HL-60/S4 treated with retinoic acid at 250 ng/mL for 4 days and 3 days (cell line): ENCODE measurements at regions not wholly inside any gene's neighbourhood (a gene's known extent, or its start where the extent isn't known, plus 50 kb on each side); places are given as distances from the start of the nearest gene placed in this dataset.

Experiments
- in situ Hi-C: fragments of 300-500 bp; cut with MboI; formaldehyde crosslinking; loops from 2 replicates; pipeline ENCODE4 v1.7.0; 2022; ENCODE audit warnings: low sequenced_read_pairs

DNA sequence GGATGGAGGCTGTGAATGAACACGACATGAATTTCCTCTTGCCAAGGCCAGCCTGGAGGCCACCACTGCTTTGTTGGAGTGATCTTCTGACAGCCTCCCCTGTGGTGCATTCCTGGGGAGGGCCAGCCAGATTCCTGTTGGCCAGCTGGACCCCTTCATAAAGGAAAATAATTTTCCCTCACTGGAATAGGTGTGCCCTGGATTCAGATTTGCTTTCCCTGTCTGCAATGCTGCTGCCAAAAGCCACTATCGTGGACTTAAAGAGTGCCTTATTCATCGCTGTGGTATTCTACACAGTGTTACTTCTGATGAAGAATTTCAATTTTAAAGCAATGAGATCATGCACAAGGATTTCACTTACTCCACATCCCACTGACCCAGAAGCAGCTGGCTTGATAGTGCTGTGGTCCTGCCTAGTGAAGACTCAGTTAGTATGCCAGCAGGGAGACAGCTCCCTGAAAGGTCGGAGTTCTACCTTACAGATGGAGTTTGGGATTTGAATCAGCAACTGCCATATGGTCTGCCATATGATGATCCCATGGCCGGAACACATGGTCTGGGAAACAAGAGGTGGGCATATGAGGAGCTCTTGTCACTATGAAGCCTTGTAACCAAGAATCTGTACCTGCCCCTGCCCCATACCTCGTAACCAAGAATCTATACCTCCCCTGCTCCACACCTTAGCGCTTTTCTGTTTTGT lies 145.2 kb downstream of the KLF13 start:
- in situ Hi-C loops = no loop called here

DNA sequence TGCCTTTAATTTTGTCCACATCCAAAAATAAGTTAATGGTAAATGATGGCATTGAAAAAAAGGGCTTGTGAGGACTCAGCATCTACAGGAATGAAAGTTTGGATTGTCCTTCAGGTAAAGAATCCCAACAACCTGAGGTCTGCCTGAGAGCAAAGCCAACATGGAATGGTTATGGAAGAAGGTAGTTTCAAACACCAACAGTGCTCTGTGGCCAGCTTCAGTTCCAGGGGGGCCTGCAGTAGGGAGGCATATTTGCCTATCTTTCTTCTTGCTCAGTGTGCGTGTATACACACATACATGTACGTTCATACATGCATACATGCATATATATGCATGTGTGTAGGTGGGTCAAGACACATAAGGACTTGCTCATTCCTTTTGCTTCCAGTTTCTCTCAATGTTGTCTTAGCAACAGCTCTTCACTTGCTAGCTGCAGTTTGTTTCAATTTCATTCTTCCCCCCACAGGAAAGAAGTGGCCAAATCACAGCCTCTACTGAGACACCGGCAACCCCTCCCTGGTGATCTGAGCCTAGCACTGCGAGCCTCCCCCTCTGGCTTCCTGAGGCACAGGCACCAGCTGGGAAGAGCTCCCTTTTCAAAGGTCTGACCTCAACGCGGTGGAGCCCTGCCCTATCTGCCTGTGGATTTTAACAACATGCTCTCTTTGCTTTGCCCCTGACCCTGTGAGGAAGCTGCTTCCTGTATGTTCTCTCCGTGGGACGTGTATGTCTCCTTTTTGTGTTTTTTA lies 146.2 kb downstream of the KLF13 start:
- in situ Hi-C loops = no loop called here

DNA sequence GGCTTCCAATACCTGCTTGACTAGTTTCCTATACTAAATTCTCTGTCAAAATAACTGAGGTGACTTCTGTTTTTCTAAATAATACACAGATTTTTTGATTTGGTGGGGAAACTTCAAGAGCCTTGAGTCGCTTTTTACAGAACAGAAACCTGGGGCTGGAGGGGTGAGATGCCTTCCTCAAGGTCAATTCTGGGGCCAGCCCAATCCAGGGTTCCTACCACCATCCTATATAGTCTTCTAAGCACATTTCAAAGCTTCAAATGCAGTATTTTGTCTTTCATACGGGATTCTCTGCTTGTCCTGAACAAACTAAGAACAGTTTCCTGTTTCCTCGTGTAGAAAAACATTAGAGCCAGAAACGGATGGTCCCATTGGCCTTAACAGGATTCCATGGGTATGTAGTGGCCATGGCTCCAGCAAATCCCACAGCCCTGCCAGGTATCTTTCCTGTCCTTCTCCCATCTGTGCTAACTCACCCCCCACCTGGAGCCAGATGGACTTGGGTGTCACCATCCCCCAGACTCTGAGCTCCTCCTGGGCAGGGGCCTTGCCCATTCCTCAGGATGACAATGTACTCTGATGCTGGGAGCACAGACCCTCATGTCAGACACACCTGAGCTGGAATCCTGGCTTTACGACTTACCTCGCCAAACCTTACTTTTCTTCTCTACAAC lies 146.9 kb downstream of the KLF13 start:
- in situ Hi-C loops = no loop called here

DNA sequence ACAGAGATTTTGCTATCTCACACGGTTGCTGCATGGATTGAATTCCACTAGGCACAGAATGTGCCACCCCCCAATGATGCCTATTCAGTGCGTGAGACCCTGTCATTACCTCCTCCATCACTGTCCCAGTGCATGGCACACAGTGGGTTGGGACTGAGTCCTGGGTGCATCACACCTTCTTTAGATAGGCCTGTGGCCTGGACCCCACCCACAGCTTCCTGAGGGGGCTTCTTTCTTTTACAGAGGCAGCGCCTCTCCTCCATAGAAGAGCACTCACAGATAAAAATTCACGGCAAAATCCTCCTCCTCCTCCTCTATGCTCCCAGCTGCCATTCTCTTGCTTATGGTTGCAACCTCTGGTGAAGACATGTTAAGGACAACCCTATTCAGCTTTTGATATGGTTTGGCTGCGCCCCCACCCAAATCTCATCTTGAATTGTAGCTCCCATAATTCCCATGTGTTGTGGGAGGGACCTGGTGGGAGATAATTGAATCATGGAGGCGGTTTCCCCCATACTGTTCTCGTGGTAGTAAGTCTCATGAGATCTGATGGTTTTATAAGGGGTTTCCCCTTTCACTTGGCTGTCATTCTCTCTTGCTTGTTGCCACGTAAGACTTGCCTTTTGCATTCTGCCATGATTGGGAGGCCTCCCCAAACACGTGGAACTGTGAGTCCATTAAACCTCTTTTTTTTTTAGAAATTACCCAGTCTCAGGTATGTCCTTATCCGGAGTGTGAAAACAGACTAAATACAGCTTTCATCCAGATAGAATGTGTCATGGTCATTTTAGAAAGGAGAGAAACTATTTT lies 147.6 kb downstream of the KLF13 start:
- in situ Hi-C loops = no loop called here

DNA sequence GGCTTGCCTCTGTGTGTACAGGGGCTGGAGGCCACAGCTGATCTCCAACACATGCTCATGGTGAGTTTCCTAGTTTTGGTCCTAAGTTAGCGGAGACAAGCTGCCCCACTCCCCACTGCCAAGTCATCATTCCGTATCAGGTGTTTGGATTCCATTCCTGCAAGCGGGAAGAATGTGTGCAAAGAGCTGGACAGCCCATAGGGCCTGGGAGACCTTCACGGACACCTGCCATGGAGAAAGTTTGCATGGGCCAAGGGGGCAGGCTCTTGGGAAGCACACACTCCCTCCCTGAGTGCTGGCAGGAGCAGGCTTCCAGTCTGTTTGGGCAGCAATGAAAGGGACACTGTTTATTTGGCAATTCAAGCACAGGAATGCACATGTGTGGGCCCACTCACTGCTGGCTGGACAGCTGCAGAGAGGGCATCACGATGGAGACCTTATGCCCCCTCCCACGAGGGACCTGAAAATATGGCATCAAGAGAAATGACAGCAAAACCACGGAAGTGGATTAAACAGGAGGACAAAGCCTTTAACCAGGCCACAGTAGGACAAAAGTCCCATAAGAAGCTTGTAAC lies 149.7 kb downstream of the KLF13 start:
- in situ Hi-C loops = no loop called here

DNA sequence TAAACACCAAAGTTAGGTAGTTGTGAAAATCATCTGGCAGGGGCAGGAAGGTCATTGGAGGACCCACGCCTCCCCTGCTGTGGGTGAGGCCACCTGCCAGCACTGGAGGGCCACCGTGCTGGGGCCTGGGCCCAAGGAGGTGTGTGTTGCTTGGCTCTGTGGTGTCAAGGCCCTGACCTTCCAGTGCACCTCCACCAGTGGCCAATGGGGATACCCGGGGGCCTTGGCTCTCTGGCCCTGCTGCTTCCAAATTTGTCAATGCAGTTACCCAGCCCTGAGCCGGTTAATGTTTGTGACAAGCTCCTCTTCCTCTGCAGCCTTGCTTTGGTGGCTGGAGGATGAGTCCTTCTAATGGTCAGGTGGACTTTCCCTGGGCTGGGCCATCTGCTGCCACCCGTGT lies 150.2 kb downstream of the KLF13 start:
- in situ Hi-C loops = no loop called here

DNA sequence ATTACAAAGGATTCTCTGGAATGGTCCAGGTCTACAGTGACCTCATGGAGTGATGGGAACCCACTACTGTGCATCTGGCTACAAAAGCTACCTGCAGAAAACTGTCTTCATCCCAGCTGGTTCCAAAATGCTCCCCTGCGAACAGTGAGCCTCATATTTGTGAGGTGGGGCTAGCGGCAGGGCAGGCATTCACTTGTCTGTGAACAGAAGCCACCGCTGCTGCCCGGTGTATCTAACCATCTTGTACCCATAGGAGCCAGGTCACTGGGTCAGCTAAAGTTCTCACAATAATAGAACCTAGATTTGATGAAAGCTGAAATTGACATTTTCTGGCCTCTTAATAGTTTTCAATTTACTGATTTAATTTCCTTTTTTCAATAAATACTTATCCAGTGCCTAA lies 150.7 kb downstream of the KLF13 start:
- in situ Hi-C loops = no loop called here

DNA sequence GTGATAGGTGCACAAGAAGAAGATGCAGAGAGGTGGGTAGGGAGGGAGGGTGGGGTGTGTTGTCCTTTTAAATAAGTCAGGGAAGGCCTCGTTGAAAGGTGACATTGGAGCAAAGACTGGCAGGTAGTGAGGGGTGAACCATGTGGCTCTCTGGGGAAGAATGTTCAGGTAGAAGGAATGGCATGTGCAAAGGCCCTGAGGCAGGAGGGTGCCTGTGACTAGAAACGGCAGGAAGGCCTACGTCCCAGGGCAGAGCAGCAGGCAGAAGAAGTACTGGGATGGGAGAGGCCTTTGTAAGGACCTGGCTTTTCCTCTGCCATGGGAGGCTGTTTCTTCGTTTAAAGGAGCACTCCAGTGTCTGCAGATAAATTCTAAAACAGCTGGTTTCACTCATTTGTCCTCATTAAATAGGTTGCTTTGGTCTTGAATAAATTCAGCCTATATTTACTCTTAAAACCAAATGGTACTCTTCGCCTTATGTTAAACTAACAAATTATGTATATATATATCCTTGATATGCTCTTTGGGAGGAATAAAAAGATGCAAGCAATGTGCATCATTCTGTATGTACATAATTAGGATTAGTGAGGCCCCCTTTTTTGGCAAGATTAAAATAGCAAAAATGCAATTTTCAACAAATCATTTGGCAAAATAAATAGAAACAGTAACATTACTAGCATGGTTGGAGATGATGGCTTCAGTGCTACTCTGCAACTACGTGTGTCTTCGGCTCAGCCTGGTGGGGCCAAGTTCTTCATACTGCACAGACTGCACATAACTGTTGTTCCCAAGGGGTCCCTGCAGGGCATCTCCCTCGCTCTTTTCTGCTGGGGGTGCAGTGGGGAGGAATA lies 151.4 kb downstream of the KLF13 start:
- in situ Hi-C loops = no loop called here

DNA sequence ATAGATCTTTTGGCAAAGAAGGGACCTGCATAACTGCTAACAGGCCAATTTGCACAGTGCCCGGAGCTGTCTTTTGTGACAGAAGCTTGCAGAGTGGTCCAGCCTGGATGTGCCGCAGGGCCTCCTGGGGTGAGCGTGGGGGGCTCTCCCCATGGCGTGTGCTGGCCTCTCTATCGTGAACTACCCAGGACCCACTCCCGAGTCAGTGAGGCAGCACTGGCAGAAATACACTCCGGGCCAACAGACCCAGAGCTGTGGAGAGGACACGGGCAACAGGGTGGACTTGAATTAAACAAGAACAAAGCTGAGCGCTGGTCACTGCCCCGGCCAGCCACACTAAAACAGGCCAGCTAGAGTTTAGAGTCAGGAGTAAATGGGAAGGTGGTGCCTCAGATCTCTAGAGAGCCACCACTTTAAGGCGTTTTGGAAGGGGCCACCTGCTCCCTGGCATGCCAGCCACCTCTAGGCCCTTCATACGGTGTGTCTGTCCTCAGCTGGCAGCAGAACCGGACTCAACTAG lies 152.1 kb downstream of the KLF13 start:
- in situ Hi-C loops = no loop called here

DNA sequence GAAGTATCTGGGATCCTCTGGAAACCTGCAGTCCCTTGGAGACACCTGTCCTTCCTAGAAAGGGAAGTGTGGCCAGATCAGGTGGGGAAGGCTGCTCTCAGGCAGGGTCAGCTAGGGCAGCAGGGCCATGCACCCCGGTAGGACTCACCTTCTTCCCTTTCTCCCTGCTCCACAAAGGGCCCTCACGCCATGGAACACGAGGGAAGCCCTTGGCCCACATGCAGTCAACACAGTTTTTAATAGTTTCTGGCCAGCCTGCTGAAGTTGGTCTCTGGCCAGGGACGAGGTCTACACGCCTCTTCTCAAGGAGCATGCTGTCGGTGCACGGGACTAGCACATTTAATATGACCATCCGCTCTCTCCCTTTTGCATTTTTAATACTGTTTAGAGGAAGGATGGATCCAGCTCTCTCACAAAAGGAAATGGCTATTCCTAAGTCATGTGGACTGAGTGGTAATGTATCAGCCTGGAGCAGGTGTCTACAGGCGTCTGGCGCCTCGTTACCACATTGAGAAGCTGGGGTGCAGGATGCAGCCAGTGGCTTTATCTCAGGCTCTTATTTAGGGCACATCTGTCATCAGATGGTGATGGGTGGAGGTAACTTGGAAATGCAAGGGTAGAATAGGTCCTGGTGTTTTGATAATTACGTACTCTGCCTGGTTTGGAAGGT lies 153.9 kb downstream of the KLF13 start:
- in situ Hi-C loops = loop anchor here (10.0 kb wide), 1 partner anchor 276 kb away; no protein-coding TSS in a partner anchor

DNA sequence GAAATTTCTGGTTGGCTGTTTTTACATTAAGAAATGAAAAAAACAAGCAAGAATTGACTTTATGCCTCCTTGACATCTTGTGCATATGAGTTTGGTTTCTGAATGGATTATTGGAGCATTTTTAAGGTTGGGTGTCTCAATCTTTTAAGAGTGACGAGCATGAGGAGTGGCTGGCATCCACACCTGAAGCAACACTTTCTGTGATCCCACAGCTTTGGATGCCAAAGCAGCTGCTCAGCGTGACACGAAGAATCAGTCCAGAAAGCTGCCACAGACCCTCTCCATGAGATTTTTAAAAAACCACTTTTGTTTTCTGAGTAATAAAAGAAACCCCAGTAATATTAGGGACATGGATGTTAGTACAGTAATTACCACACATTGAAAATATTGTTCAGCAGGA lies 154.5 kb downstream of the KLF13 start:
- in situ Hi-C loops = loop anchor here (10.0 kb wide), 1 partner anchor 276 kb away; no protein-coding TSS in a partner anchor

DNA sequence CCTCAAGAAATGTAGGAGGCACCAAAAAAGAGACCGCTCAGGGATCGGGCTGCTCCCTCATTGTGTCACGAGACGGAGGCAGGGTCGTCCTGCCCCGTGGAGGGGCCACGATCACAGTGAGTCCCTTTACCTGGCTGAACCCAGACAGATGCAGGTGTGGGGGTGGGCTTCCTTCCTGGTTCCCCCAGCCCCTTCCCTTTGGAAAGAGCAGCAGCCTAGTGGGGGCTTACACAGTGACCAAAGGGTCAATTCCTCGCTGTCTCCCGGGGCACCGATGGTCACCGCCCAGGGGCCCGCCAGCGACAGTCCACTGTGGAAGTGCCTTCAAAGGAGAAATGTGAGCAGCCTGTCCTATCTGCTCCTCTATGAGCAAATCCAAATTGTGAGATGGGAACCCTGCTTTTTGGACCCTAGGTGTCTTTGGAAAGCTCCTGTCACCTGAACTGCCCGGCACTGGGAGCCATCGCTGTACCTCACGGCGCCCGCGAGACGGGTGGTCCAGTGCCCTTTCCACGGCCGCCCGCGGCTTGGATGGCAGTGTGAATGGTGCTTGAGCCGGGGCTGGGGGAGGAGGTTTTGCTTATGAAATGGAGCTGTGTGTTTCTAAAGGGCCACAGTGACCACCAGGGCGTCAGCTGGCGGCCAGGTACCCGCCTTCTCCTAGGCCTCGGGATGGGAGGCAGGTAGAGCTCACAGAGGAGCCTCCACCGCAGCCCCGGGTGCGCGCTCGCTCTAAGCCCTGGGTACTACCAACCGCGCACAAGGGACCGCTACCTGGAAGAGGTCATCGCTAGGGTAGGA lies 155.7 kb downstream of the KLF13 start:
- in situ Hi-C loops = loop anchor here (10.0 kb wide), 1 partner anchor 278 kb away; no protein-coding TSS in a partner anchor

DNA sequence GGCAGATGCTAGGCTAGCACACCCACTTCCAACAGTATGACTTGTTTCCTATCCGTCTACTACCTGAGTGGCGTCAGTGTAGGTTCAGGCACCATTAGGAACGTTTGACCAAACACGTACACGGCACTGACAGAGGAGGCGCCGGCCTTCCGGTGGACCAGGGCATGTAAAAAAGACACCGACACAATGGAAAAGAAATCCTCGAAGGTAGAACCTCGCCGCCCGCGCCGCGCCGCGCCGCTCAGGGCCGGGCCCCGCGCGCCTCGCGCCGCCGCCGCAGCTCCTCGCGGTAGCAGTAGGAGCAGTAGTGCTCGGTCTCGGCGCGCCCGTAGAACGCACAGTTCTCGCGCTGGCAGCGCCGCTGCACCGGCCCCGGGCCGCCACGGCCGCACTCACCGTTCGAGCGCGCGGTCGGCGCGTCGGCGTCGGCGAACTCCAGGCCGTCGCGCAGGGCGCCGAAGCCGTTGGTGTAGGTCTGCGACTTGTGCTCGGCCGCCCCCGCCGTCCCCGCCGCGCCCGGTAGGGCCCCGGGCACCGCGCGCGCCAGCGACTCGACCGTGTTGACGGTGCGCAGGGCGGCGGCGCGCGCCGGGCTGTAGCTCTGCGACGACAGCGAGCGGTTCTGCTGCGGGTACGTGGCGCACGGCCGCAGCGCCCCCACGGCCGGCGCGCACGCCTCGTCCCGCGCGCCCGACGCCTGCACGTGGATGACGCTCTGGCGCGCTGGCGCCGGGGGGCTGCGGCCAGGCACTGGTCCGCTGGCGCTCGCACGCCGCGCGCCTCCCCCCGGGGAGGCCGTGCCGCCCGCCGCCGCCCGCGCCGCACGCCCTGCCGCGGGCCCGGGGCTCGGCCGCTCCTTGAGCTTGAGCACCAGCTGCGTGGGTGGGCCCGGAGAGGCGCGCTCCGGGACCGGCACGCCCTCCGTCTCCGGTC lies 156.7 kb downstream of the KLF13 start:
- in situ Hi-C loops = loop anchor here (10.0 kb wide), 1 partner anchor 279 kb away; no protein-coding TSS in a partner anchor

DNA sequence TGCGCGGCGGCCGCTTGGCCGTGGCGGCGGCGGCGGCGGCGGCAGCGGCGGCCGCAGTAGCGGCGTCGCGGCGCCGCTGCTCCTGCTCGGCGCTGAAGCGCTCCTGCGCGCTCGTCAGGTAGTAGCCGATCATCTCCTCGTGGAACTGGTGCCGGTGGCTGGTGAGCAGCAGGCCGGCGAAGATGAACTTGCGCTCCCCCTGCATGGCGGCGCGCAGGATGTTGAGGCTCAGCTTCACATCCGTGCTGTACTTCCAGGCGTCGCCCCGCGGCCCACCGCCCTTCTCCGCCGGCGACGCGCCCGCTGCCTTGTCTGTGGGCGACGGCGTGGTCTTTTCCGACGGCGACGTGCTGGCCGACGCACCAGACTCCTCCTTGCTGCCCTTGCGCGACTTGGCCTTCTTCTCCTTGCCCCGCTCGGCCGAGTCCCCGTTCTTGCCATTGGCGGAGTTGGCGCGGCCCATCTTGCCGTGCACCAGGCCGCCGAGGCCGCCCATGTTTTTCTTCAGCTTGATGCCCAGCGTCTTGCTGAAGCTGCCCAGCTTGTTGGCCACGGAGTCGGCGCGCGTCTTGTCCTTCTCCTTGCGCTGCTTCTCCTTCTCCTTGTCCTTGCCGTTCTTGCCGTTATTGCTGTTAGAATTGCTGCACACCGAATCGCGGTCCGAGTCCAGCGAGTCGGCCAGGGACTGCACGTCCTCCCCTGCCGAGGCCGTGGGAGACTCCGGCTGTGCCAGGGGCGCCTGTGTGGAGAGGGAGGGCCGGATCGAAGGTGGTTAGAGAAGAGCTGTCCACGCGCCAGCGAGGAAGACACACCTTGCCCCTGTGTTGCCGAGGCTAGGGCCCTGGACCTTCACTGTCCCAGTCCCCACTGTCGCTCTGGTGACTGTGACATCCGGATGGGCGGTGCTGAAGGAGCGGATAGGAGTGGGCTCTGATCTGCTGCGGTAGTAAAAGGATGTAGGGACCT lies 157.6 kb downstream of the KLF13 start:
- in situ Hi-C loops = loop anchor here (10.0 kb wide), 1 partner anchor 279 kb away; no protein-coding TSS in a partner anchor

DNA sequence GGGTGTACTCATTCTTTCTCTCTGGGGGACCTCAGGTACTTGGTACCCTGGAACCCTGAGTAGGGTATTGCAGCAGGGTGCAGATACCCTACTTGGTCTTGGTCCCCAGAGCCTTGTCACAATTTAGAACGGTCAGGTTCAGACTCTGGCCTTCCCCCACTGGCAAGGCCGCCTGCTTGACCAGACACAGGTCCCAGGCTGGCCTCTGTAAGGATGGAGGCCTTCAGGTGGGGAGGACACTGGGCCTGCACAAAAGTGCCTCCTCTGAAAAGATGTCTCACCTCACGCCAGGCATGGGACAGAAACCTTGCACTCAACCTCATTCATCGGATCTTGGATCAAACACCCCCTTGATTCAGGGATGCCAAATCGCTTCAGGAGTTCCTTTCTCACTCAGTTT lies 158.4 kb downstream of the KLF13 start:
- in situ Hi-C loops = loop anchor here (10.0 kb wide), 1 partner anchor 280 kb away; no protein-coding TSS in a partner anchor

DNA sequence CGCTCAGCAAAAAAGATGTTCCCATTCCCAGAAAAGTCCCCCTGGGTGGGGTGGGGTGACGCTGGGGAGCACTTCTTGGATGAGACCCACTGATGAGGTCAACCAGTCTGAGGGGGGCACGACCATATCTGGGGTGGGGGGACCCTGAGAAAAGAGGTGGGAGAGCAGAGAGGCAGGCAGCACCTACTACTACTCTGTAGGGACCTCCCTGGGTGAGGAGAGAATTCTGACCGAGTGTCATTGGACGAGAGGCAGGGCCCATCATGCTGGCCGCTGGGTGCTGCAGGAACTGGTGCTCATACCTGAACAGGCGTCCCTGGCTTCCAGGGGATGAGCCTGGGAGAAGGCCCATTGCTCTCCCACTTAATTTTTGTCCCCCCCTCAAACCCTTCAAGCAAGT lies 158.8 kb downstream of the KLF13 start:
- in situ Hi-C loops = loop anchor here (10.0 kb wide), 1 partner anchor 281 kb away; no protein-coding TSS in a partner anchor
